WERI-Rb-1 (cell line): ENCODE measurements at regions not wholly inside any gene's neighbourhood (a gene's known extent, or its start where the extent isn't known, plus 50 kb on each side); places are given as distances from the start of the nearest gene placed in this dataset.

ENCODE experiments used
- DNase-seq: peaks from one replicate; pipeline ENCODE4 v3.0.0-alpha.2; 2020
- H3K27ac ChIP-seq: fragments of 250-450 bp; sonication (Bioruptor Pico); 2 replicates; pipeline ENCODE4 v1.5.1; 2020; ENCODE audit warnings: mild to moderate bottlenecking, moderate library complexity
- H3K27me3 ChIP-seq: fragments of 250-450 bp; sonication (Bioruptor Pico); 2 replicates; pipeline ENCODE4 v1.5.1; 2021; ENCODE audit warnings: mild to moderate bottlenecking, low read depth, moderate library complexity; ENCODE audit not compliant: insufficient read depth, severe bottlenecking
- H3K36me3 ChIP-seq: fragments of 250-450 bp; sonication (Bioruptor Pico); 2 replicates; pipeline ENCODE4 v1.5.1; 2020; ENCODE audit warnings: mild to moderate bottlenecking, moderate library complexity
- H3K4me3 ChIP-seq: 2 replicates; pipeline ENCODE4 v1.5.1; 2011; ENCODE audit warnings: low read depth, mild to moderate bottlenecking, control low read depth, low read length
- H3K9me3 ChIP-seq: fragments of 250-450 bp; sonication (Bioruptor Pico); 2 replicates; pipeline ENCODE4 v1.5.1; 2021; ENCODE audit warnings: mild to moderate bottlenecking, moderate library complexity; ENCODE audit not compliant: severe bottlenecking
- CTCF ChIP-seq: IDR thresholded peaks from 2 replicates; pipeline ENCODE4 v1.5.1; 2011; ENCODE audit warnings: low read depth, mild to moderate bottlenecking, control low read depth, inconsistent platforms, low read length

DNA sequence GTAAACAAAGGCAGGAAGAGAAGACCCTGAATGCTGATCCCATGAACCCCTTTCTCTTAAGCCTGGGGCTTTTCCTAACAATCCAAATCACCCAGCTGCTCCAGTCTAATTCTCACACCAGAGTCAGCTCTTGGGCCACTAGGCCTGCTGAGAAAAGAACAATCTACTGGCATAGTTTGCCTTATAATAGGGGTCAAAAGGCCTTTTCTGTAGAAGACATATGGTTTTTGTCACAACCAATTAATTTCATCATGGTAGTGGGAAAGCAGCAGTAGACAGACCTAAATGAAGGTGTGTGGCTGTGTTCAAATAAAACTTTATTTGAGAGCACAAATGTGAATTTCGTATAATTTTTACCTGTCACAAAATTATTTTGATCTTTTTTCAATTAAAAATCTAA, 994.7 kb upstream of the EPHA7 start:
- DNase-seq = peak; percentile 48
- H3K9me3 ChIP-seq = no peaks in the 10 kb centered on the region
- H3K27ac ChIP-seq = no peak overlapping the region
- no peaks in the 10 kb centered on the region for H3K27me3 ChIP-seq
- H3K4me3 ChIP-seq = no peak overlapping the region
- no peak for TF ChIP-seq CTCF
- H3K36me3 ChIP-seq = no peaks in the 10 kb centered on the region

- no peak overlapping the region for H3K4me3 ChIP-seq
- H3K9me3 ChIP-seq = no peaks in the 10 kb centered on the region
- no peak overlapping the region for H3K27ac ChIP-seq
- no peaks in the 10 kb centered on the region for H3K27me3 ChIP-seq
- DNase-seq = no peak
- no peaks in the 10 kb centered on the region for H3K36me3 ChIP-seq
- no peak for TF ChIP-seq CTCF
Measured at GRCh38 chr6:94401311-94401710, 982.0 kb upstream of the EPHA7 start.

DNA sequence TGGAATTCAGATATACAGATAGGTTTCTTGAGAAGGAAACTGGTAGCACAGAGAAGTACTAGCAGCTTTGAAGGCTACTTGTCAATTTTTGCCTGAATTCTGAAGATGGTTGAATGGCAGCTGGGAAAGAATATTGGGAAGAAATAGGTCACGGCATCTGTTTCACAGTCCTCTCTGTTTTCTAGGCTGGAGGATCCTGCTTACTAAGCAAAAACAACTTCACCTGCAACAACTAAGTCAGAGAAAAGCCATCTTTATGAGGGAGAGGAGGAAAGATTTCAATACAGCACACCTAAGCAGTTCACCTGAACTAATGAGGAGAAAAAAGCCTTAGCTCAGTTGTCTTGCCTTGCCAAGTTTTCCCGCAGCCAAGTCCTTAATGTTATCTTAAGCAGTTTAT, 975.5 kb upstream of the EPHA7 start:
- Histone ChIP-seq H3K4me3 (no peak overlapping the region), H3K9me3 (no peaks in the 10 kb centered on the region), H3K27me3 (no peaks in the 10 kb centered on the region), H3K27ac (no peak overlapping the region), H3K36me3 (no peaks in the 10 kb centered on the region)
- no peak for DNase-seq
- no peak for TF ChIP-seq CTCF

DNA sequence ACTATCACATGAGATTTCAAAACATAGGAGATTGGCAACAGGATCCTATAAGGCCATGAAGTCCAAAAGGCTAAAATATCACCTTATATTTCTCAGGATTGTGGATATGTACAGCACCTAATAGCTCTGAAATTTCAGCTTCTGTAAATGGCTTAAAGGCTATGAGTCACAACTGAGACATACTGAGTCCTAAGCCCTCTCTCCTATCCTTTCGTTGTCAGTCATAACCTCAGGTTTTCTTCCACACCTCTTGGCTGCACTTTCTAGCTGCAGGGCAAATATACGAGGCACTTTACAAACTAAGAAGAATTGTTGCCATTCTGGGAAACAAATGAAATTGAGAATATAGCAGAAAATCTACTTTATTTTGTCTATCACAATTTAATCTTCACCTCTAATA, 969.9 kb upstream of the EPHA7 start:
- TF ChIP-seq CTCF = no peak
- Histone ChIP-seq H3K36me3 (no peaks in the 10 kb centered on the region), H3K4me3 (no peak overlapping the region), H3K27me3 (no peaks in the 10 kb centered on the region), H3K27ac (no peak overlapping the region), H3K9me3 (no peaks in the 10 kb centered on the region)
- DNase-seq = no peak

GRCh38 chr6:94377835-94378234, 958.5 kb upstream of the EPHA7 start:
- no peak overlapping the region for H3K27ac ChIP-seq
- no peak for TF ChIP-seq CTCF
- H3K36me3 ChIP-seq = no peaks in the 10 kb centered on the region
- H3K27me3 ChIP-seq = no peaks in the 10 kb centered on the region
- no peaks in the 10 kb centered on the region for H3K9me3 ChIP-seq
- DNase-seq = no peak
- no peak overlapping the region for H3K4me3 ChIP-seq

GRCh38 chr6:94376876-94377275, 957.5 kb upstream of the EPHA7 start:
- Histone ChIP-seq H3K27ac (no peak overlapping the region), H3K4me3 (no peak overlapping the region), H3K9me3 (no peaks in the 10 kb centered on the region), H3K27me3 (no peaks in the 10 kb centered on the region), H3K36me3 (no peaks in the 10 kb centered on the region)
- no peak for DNase-seq
- TF ChIP-seq CTCF = no peak
